ENCODE measurements at regions not wholly inside any gene's neighbourhood (a gene's known extent, or its start where the extent isn't known, plus 50 kb on each side); places are given as distances from the start of the nearest gene placed in this dataset.

GRCh38 chr11:15901790-15902189 is 454.6 kb downstream of the SOX6 start:
- TF ChIP-seq MTERF4 (CRISPR knock-in tag; IDR thresholded peaks at IDR 0.05) (no peak), HNRNPK (IDR thresholded peaks at IDR 0.05; ENCODE audit: low read depth, low read length, poor library complexity, severe bottlenecking) (no peak), SOX6 (IDR thresholded peaks at IDR 0.05) (no peak), SOX6 (CRISPR knock-in tag; IDR thresholded peaks at IDR 0.05) (0 out of 2 replicates have a peak, but pooled peaks have one; percentile 12), FOXA1 (IDR thresholded peaks at IDR 0.05) (no peak), FOXA1 (CRISPR knock-in tag; IDR thresholded peaks at IDR 0.05) (0 out of 2 replicates have a peak, but pooled peaks have one; percentile 7), JDP2 (CRISPR knock-in tag; IDR thresholded peaks at IDR 0.05; ENCODE audit: borderline replicate concordance) (no peak), JUNB (CRISPR knock-in tag; IDR thresholded peaks at IDR 0.05; ENCODE audit: borderline replicate concordance) (no peak), ATM (IDR thresholded peaks at IDR 0.05; ENCODE audit: borderline replicate concordance) (no peak), ZNF234 (CRISPR knock-in tag; conservative IDR thresholded peaks at IDR 0.05) (no peak), SATB2 (CRISPR knock-in tag; IDR thresholded peaks at IDR 0.05) (no peak), ZBTB8A (CRISPR knock-in tag; IDR thresholded peaks at IDR 0.05; ENCODE audit: borderline replicate concordance, low read depth) (no peak), FOSL2 (CRISPR knock-in tag; IDR thresholded peaks at IDR 0.05) (0 out of 2 replicates have a peak, but pooled peaks have one; percentile 30)
- TF ChIP-seq, protein P1, sequence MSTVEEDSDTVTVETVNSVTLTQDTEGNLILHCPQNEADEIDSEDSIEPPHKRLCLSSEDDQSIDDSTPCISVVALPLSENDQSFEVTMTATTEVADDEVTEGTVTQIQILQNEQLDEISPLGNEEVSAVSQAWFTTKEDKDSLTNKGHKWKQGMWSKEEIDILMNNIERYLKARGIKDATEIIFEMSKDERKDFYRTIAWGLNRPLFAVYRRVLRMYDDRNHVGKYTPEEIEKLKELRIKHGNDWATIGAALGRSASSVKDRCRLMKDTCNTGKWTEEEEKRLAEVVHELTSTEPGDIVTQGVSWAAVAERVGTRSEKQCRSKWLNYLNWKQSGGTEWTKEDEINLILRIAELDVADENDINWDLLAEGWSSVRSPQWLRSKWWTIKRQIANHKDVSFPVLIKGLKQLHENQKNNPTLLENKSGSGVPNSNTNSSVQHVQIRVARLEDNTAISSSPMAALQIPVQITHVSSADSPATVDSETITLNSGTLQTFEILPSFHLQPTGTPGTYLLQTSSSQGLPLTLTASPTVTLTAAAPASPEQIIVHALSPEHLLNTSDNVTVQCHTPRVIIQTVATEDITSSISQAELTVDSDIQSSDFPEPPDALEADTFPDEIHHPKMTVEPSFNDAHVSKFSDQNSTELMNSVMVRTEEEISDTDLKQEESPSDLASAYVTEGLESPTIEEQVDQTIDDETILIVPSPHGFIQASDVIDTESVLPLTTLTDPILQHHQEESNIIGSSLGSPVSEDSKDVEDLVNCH (CRISPR knock-in tag; IDR thresholded peaks at IDR 0.05): no peak
- Histone ChIP-seq H2AFZ (ENCODE audit: low read length) (no peak overlapping the region), H3K4me2 (ENCODE audit: low read depth, low read length) (peak overlapping the region; percentile 45; the same call in 1 of the 2 replicates), H3K4me1 (ENCODE audit: insufficient read depth, low read length) (peaks cover 11% of the 10 kb centered on the region), H3K79me2 (ENCODE audit: insufficient read depth, low read length) (no peaks in the 10 kb centered on the region), H3K4me3 (replicated peaks in 1 of 3; ENCODE audit: insufficient read depth in 1 of 3, low read depth in 2 of 3, low read length in 3 of 3) (no peak overlapping the region), H3K27ac (ENCODE audit: extremely low read length, insufficient read depth, low read length) (no peak overlapping the region), H3K9ac (ENCODE audit: insufficient read depth, low read depth, low read length) (no peak overlapping the region), H3K27me3 (ENCODE audit: control insufficient read depth in 1 of 2, insufficient read depth in 2 of 2, low read length in 2 of 2) (peaks cover 0 to 5% of the 10 kb centered on the region in 2 experiments; a peak in 1 of 5 replicates), H3K9me3 (ENCODE audit: low read length) (no peaks in the 10 kb centered on the region), H4K20me1 (ENCODE audit: insufficient read depth, low read length) (no peaks in the 10 kb centered on the region), H3K36me3 (replicated peaks in 1 of 2; ENCODE audit: control insufficient read depth in 1 of 2, insufficient read depth in 2 of 2, low read length in 2 of 2) (no peaks in the 10 kb centered on the region)
- peak; percentile 35 for DNase-seq (ENCODE audit: low spot score)
- no peak for FAIRE-seq
- ChIA-PET CTCF (ENCODE audit: low intra/inter-chr PET ratio, low total read pairs) (interaction anchor here (1.1 kb wide), 1 partner anchor 704 kb away, joined by 5 read pairs; no protein-coding TSS in a partner anchor), POLR2A (no interaction called here)
- in situ Hi-C loops (cut with HindIII; ENCODE audit: extremely low pct_ligation_motif_present, low pct_unique_long_range_greater_than_20kb) (loop anchor here (5.0 kb wide), 1 partner anchor 706 kb away; no protein-coding TSS in a partner anchor), intact Hi-C loops (cut with micrococcal nuclease; ENCODE audit: unreplicated experiment) (loop anchor here (1.0 kb wide), 1 partner anchor 712 kb away; no protein-coding TSS in a partner anchor)
- WGBS (ENCODE audit: low lambda C conversion rate): 0% methylated on average over 2 of the region's 3 CpGs
- BruUV-seq (replicated peaks): no TSS peak
- ATAC-seq: peak; percentile 20
